HG02885 (cell line): ENCODE measurements at regions not wholly inside any gene's neighbourhood (a gene's known extent, or its start where the extent isn't known, plus 50 kb on each side); places are given as distances from the start of the nearest gene placed in this dataset.

Experiments
- ATAC-seq: cut with Tn5 transposase; IDR thresholded peaks from one replicate; pipeline ENCODE4 v1.9.1; 2021; ENCODE audit warnings: mild to moderate bottlenecking; ENCODE audit not compliant: unreplicated experiment, poor library complexity

DNA sequence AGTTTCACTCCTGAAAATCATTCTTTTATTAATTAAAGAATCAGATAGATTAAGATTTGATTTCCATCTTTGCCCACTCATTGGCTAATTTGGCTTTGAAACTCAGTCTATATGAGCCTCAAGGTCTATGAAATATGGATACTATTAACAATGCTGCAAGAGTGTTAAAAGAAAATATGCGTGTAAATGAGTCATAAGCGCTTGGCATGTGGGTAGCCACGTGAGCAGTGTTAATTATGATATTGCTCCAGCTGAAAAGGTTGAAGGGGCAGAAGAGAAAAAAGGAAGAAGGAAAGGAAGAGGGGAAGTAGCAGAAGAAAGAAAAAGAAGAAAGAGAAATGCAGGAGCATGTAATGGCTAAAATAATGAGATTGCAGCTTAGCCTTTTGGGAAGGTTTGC, 151.4 kb downstream of the CHRM3 start:
- no peak for ATAC-seq

DNA sequence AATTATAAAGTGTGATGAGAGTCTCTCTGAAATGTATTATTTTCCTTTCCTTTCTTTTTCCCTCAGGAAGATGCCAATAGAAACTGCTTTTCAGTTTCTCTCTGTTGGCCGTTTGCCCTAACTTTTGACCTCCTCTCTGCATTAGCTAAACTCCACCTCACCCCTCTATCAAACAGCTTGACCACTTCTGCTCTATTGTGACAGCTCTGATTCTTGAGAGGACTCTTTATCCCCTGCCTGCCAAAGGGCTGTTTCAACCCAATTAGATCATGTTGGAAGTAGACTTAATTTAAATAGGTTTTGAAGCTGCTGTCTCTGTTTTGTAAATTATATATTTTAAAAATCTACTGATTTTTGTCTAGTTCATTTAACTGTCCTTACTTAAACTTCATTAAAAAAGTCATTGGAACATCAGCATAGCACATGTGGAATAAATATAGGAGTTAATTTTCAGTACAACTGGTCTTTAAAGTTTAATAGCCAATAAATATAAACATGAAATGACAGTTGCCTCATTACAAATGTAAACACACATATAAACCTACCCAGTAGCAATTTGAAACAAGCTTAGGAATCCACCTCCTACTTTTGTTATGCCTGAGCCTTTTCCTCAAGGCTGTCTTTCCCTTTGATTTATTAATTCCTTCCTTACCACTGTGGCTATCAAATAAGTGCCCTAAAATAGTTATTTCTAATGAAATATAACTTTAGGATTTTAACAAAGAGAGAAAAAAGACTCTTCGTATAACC, 152.0 kb downstream of the CHRM3 start:
- ATAC-seq, result no peak

DNA sequence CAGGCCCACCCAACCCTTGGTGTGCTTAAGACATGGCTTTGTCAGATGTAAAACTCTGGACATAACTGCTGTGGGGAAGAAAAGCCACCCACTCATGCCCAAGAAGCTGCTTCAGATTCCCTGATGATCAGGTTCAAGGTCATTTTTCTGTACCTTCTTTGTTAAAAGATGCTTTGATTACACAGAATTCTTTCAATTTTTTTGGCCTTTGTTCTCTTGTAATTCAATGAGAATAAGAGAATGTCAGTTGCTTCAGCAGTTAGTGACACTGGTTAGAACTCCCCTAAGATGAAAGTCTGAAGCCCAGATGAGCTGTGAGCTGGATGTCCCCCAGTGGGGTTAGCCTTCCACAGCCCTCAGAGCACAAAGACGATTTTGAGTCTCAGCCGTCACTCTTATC, 152.7 kb downstream of the CHRM3 start:
- no peak for ATAC-seq

DNA sequence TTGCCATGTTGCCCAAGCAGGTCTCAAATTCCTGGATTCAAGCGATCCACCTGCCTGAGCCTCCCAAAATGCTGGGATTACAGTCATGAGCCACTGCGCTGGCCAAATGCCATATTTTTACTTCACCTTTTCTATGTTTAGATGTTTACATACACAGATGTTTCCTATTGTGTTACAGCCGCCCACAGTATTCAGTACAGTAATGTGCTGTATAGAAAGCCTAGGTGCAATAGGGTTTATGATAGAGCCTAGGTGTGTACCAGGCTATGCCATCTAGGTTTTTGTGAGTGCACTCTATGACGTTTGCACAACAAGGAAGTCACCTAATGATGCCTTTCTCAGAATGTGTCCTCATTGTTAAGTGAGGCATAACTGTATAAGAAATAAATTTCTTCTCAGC, 153.4 kb downstream of the CHRM3 start:
- ATAC-seq, result no peak

DNA sequence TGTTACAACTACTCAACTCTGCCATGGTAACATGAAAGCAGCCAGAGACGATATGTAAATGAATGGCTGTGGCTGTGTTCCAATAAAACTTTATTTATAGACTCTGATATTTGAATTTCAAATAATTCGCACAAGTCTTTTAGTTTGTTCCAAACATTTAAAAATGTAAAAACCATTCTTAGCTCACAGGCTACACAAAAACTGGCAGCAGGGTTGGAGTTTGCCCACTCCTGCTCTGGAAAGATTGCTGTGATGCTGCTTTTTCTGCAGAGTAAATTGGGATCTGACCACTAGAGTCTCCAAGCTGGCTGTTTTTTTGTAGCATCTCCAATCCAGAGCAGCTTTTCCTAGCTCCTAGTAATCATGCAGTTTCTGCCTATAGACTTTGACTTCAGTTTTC, 157.5 kb downstream of the CHRM3 start:
- ATAC-seq, result no peak

DNA sequence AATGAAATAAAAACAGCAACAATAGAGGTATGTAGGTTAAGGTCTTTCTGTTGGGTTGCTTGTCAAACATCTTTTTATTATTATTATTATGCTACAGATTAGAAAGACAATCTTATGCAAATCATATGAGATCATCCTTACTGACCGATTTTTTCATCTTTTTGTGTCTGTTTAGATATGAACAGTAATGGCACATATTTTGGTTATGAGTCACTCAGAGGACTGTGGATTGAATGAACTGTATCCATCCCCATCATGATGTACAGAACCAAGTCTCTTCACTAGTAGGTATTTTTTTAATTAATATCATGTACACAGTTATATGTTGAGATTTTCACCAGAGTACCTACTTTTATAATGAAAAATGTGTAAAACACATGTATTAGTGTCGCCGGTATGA, 159.1 kb downstream of the CHRM3 start:
- ATAC-seq, result no peak

DNA sequence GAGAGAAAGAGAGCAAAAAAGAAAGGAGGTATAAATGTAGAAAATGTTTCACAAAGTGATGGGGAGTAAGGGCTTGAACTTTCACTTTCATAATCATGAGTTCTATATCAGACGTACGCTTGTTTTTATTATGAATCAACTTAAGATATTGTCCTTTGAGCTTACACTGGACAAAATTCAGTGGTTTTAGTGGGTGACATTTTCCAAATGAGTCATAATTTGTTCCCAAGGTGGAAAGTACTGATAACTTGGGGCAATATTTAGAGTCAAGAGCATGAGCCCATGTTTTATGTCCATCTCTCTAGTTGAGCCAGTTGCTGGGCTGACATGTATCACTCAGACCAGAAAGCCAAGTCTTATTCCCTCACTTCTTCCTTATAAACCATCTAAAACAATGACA, 161.6 kb downstream of the CHRM3 start:
- no peak for ATAC-seq

DNA sequence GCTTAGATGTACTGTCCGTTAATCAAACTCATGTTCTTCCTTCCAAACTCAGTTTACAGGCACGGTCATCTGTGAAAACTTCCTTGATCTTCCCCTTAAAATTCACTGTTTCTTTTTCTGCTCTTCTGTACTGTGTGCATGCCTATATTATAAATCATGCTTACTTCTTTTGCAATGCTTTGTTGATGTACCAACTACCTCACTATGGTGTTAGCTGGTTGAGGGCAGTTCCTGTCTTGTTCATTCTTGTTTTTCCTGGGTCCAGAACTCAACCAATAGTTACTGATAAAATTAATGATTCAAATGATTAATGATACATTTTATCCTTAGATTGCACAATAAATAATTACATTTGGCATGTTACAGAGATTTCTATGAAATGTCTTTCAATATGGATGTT, 163.8 kb downstream of the CHRM3 start:
- ATAC-seq, result no peak

DNA sequence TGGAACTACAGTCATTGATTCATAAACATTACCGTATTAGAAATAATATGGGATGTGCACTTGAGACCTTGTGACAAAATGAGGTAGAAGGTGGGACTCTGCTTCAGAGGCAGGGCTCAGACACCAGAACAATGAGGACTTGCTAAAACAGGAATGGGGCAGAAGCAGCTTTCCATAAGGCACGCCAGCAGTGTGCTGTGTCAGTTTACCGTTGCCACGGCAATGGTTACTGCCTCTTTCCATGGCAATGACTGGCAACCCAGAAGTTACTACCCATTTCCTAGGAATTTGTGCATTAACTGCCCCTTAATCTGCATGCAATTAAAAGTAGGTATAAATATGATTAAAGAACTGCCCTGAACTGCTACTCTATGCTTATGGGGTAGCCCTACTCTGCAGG, 169.0 kb downstream of the CHRM3 start:
- no peak for ATAC-seq

DNA sequence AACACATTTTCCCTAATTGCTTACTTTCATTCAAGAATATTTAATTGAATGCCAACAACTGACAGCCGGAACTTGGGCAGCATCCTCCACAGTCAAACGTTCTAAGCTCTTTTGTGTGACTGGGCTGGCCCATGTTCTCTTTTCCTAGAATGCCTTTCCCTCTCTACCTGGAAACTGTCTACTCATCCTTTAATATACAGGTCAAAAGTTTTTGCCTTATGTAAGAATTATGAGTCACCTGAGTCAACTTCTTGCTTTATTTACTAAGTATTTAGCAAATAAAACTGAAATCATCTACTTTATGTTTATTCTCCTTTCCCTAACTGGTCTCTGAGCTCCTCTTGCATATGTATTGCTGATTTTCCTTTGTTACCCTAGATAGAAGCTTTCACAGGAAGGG, 172.2 kb downstream of the CHRM3 start:
- no peak for ATAC-seq

DNA sequence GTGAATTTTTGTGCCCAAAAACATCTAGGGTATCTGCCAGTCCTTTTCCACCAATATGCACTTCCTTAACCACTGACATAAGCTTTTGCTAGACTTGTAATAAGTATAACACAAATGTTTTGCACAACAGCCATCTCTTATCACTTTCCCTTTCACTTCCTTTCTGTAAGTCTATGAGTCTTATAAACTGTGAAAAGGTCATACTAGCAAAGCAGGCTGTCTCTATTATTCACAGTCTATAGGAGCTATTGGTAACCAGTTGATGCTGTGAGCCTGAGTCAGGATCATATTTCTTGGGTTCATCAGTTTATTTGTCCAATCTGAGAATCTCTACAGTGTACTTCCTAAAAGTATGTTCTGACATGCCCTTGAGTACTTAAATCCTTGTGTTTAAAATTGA, 172.6 kb downstream of the CHRM3 start:
- ATAC-seq, result no peak

DNA sequence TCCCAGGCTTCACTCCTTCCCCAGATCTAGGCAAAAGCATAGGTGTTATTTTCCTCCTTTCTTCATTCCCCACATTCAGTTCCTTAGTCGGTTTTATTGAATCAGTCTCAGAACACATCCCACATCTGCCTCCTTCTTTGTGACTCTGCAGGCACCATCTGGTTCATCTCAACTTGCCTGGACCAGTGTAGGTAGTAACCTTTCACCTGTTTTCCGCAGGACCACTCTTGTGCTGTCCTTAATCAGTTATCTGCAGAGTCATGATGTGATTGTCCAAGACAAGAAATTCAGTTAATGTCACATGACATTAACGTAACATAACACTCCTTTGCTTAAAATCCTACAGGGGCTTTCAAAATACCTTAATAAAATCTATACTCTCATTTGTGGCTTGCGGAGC, 174.6 kb downstream of the CHRM3 start:
- ATAC-seq, result no peak

DNA sequence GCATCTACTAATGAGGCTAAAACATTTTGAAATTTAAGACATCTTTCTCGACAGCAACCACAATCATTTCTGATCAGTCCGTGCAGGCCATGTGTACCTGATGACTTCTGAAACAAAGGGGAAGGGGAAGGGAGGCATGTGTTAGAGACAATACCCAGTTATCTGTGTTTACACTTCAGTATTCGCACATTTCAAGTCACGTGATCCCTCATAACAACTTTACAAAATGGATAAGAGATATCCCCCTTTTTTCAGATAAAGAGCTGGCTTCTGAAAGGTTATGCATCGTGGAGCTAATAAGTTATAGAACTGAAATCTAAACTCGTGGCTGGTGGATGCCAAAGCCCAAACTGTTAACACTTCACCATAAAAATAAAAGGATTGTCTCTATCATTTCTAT, 175.7 kb downstream of the CHRM3 start:
- ATAC-seq, result no peak

DNA sequence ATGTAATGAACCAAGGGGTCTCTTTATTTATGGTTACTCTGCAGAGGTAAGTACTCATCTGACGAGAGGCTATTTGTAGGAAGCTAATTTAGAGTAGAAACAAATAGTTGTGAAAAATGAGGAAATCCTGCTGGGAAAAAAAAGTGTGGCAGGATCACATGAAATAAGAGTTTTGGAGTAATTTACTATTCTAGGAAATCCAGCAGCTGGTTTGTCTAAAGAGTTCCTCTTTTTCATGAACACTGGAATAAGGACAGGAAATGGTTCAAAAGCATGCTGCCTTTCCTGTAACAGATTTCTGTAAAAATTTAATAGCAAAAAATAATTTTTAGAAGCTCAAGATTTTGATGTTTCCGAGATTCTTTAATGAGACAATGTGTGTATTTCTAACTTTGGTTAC, 177.3 kb downstream of the CHRM3 start:
- ATAC-seq, result no peak

DNA sequence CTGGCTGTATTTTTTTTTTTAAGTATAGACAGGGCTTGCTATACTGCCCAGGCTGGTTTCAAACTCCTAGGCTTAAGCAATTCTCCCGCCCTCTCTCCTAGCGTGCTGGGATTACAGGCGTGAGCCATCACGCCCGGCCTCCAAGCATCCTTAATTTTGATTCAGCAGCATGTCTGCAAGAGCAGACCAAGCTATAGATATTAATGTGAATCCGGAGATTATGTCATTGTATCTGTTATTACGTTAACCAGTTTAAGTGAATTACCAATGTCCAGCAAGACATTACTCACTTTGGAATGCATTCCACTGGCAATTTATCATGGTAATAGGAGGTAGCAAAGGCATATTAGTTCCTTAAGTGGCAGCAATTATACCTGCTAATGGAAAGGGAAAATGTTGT, 179.7 kb downstream of the CHRM3 start:
- ATAC-seq, result no peak

DNA sequence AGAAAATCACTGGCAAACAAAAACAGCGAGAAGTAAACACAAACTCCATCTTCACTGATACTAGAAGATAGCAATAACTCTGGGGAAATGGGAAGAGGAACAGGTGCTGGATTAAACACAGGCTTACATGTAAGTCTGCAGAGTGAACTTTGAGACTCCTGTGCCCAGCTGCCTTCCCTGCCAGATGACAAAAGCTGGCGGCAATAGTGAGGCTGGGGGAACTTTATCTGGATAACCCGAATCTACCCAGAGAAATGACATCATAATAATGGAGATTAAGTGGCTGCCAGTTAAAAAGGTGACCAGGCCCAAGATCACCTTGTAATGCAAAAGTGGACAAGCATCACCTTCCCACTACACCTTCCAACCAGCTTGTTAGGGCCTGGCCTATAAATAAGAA, 184.5 kb downstream of the CHRM3 start:
- ATAC-seq, result no peak

DNA sequence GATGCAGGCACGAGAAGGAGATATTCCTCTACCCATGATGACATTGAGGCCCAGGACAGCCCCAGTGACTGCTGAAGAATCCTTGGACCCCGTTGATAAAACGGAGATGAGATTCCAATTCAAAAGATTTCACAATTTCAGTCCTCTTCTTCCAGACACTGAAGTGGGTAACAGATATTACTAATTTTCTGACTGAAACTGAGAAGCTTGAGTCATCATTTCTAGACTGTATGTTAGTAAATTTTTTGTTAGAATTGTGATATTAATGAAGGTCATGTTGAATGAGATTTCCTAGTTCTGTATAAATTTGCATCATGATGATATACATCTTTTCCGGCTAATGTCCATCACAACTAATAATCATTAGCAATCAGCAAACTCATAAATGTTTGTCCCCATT, 185.8 kb downstream of the CHRM3 start:
- ATAC-seq, result no peak

DNA sequence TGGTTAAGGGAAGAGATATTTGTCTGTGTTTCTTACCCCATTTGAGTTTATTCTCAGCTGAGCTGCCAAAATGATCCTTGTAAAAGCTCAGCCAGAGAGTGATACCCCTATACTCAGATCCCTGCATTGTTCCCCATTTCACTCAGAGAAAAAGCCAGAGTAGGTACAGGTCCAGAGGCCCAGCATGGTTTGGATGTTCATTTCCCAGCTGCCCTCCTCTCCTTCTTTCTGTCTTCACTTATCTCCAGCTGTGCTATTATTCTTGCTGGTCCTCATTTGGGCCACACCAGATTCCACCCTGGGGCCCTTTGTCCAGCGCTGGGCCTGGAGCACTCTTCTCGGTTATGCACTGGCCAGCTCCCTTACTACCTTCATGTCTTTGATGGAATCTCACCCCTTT, 187.7 kb downstream of the CHRM3 start:
- ATAC-seq, result no peak

DNA sequence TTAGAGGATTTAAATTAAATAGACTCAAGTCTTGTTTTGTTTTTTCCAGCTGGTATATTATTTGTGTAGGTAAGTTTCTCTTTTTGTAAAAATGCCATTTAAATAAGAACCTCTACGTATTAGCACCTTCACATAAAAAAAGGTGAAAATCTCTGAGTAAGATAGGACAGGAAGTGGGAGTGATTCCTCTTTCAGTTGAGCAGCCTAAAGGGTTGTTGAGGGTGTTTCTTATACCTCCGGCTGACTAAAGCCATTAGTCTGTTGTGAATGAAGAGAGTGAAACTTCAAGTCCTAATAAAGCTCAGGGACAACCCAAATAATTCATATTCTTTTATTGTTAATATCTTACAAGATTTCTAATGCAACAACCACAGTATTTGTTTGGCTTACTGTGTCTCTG, 188.7 kb downstream of the CHRM3 start:
- ATAC-seq, result no peak

DNA sequence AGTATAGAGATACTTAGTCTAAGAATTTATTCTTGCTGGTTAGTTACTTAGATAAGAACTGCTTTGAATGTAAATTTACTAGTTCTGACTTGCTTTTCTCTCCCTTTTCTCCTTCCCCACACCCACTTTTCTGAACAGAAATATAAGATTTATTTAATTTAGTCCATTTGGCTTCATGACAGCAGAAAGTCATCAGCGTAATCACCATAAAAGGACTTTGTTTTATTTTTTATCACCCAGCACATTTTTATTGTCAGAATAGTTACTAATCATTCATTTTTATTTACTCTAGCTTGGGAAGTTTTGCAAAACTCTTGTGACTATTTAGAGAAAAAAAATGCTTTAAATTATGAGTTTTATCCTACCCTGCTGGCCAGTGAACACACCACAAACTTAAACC, 197.2 kb downstream of the CHRM3 start:
- ATAC-seq, result no peak

DNA sequence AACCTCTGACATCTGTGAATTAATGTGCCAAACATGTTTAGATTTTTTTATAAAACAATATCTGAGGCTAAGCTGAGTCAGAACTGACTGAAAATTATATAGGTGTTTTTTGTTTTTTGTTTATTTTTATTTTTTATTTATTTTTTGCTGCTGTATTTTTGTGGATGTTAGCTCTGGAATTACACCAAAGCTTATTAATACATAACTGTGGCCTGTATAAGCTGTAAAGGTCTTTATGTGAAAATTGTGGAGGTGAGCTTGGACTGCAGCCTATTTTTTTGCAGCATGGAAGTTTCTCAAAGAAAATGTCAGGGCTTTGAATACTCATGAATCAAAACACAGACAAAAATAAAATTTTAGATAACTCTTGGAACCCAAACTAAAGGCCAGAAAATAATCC, 199.8 kb downstream of the CHRM3 start:
- no peak for ATAC-seq

DNA sequence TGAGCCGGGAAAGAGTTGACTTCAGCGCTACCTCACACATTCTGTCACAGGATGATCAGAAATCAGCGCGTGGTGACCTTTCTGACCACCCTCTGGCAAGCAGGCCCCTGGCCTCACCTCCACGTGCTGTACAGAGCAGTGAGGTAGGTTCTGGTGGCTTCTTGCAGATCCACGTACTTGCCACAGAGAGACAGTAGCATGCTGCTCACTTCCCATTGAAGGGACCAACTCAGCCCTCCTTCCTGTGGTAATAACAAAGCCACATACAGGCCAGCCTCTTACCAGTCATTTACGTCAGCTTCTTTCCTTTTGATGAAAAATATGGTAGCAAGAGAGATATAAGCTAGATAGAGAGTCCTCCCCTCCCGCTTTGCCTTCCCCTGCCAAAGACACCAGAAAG, 200.7 kb downstream of the CHRM3 start:
- ATAC-seq, result no peak
